GM12865 (cell line): ENCODE measurements at regions not wholly inside any gene's neighbourhood (a gene's known extent, or its start where the extent isn't known, plus 50 kb on each side); places are given as distances from the start of the nearest gene placed in this dataset.

Experiments used
- DNase-seq: peaks from one replicate; pipeline ENCODE4 v3.0.0; 2010; ENCODE audit warnings: low read depth
- H3K4me3 ChIP-seq: 2 replicates; pipeline ENCODE4 v1.5.1; 2011; ENCODE audit warnings: mild to moderate bottlenecking, low read depth, low read length, control low read depth
- CTCF ChIP-seq: IDR thresholded peaks from 2 replicates; pipeline ENCODE4 v1.5.1; 2011; ENCODE audit warnings: low read length, control low read depth, low read depth, inconsistent platforms; ENCODE audit not compliant: insufficient read depth; ENCODE audit errors: missing control alignments

GRCh38 chr18:2459886-2460285, 111.4 kb downstream of the METTL4 start:
- DNase-seq = no peak
- TF ChIP-seq CTCF = no peak
- H3K4me3 ChIP-seq = no peak overlapping the region

GRCh38 chr18:2466978-2467377, 104.3 kb downstream of the METTL4 start:
- no peak overlapping the region for H3K4me3 ChIP-seq
- no peak for TF ChIP-seq CTCF
- no peak for DNase-seq

GRCh38 chr18:2468051-2468450, 103.3 kb downstream of the METTL4 start:
- no peak for DNase-seq
- TF ChIP-seq CTCF = no peak
- no peak overlapping the region for H3K4me3 ChIP-seq

- DNase-seq = peak; percentile 21
- H3K4me3 ChIP-seq = no peak overlapping the region
- TF ChIP-seq CTCF = peak; percentile 15
These were observed 99.8 kb downstream of the METTL4 start for GRCh38 chr18:2471523-2471922.

- no peak for TF ChIP-seq CTCF
- H3K4me3 ChIP-seq = no peak overlapping the region
- no peak for DNase-seq
These were observed 92.6 kb downstream of the METTL4 start for GRCh38 chr18:2478662-2479061.

- TF ChIP-seq CTCF = no peak
- H3K4me3 ChIP-seq = no peak overlapping the region
- no peak for DNase-seq
These were observed 90.8 kb downstream of the METTL4 start for GRCh38 chr18:2480536-2480935.

- DNase-seq = no peak
- H3K4me3 ChIP-seq = no peak overlapping the region
- no peak for TF ChIP-seq CTCF
These were observed 88.4 kb downstream of the METTL4 start for GRCh38 chr18:2482706-2483475.
